ENCODE measurements at regions not wholly inside any gene's neighbourhood (a gene's known extent, or its start where the extent isn't known, plus 50 kb on each side); places are given as distances from the start of the nearest gene placed in this dataset.

DNA sequence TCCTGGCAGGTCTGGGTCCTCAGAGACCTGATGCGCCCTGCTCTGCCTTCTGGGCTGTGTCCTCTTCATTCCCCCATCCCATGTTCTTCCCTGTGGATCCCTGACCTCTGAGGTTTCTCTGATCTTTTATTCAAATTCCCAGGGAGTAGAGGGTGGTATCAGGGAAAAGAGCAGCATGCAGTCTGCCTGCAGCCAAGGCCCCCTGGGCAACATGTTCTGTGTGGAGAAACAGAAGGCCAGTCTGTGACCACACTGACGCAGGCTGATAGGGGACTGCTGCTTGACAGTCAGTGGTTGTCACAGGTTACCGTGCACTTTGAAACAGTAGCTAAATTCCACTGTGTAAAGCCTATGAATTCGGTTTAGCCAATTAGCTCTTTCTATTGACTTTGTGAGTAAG, 156.6 kb upstream of the IRX2 start:
- Histone ChIP-seq H3K36me3 (ENCODE audit: control insufficient read depth, insufficient read depth, low read length) (no peaks in the 10 kb centered on the region), H3K9me3 (ENCODE audit: control insufficient read depth, insufficient read depth, low read length) (no peaks in the 10 kb centered on the region), H3K4me3 (ENCODE audit: low read length) (no peak overlapping the region), H3K27me3 (ENCODE audit: control insufficient read depth, insufficient read depth, low read length) (no peaks in the 10 kb centered on the region), H3K27ac (ENCODE audit: low read length) (no peak overlapping the region), H3K4me1 (ENCODE audit: control insufficient read depth, insufficient read depth, low read length) (peaks cover 1% of the 10 kb centered on the region; the same call in 1 of the 2 replicates)
- WGBS (ENCODE audit: insufficient coverage, insufficient read length), result no CpG with 5 or more reads among the region's 4 CpGs
- DNase-seq (ENCODE audit: low read depth, low spot score), result no peak

DNA sequence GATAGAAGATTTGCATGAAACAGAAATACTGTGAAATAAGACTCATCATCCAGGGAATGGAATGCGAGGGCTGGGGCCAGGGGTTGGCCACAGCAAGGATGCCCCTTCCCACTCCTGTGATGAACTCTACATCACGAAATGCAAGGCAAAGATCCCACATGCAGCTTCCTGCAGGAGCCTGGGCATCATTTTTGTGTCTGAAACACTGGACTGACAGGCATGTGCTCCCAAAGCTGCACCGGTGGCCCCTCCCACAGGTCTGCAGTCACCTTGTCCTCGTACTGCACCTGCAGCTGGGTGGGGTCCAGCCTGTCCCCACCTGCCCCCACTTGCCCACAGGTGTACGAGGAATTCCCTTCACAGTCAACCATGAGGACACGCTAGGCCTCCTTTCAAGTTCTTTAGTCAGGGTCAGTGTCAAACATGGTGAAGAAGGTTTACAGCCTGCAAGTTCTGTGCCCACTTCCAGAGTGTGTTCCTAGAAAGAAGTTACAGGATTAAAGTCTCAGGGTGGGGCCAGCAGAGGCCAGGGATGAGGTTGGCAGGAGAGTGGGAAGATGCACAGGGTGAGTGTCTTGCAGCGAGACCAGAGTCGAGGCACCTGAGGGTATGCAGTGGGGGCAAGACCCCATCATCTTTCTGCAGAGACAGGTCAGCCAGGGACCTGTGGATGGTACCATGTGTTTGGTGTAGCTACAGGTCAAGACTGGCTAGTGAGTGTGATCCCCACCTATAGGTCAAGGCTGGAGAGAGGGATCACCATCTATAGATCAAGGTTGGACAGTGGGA, 155.0 kb upstream of the IRX2 start:
- no peak for DNase-seq (ENCODE audit: low read depth, low spot score)
- no peaks in the 10 kb centered on the region for H3K9me3 ChIP-seq (ENCODE audit: control insufficient read depth, insufficient read depth, low read length)
- no peak overlapping the region for H3K4me3 ChIP-seq (ENCODE audit: low read length)
- WGBS (ENCODE audit: insufficient coverage, insufficient read length), result no CpG with 5 or more reads among the region's 8 CpGs
- H3K27me3 ChIP-seq (ENCODE audit: control insufficient read depth, insufficient read depth, low read length), result no peaks in the 10 kb centered on the region
- H3K4me1 ChIP-seq (ENCODE audit: control insufficient read depth, insufficient read depth, low read length), result peaks cover 1% of the 10 kb centered on the region; the same call in 1 of the 2 replicates
- no peaks in the 10 kb centered on the region for H3K36me3 ChIP-seq (ENCODE audit: control insufficient read depth, insufficient read depth, low read length)
- no peak overlapping the region for H3K27ac ChIP-seq (ENCODE audit: low read length)

DNA sequence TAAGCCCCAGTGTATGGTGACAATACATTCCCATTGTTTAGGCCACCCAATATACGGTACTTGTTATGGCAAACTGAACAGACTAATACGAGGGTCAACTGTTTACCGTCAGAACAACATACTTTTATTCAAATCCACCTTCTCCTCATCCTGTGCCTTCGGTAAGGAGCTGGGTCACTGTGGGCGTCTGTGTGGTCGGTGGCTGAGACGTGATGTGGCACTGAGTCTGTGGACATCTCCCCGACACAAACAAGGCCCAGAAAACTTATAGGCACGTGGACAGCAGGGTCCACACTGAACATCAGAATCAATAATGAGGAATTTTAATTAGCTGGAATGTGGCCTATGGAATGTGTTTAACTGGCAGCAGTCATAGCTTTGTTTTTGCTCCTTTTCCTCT, 154.3 kb upstream of the IRX2 start:
- Histone ChIP-seq H3K36me3 (ENCODE audit: control insufficient read depth, insufficient read depth, low read length) (no peaks in the 10 kb centered on the region), H3K27me3 (ENCODE audit: control insufficient read depth, insufficient read depth, low read length) (no peaks in the 10 kb centered on the region), H3K4me3 (ENCODE audit: low read length) (no peak overlapping the region), H3K27ac (ENCODE audit: low read length) (no peak overlapping the region), H3K9me3 (ENCODE audit: control insufficient read depth, insufficient read depth, low read length) (no peaks in the 10 kb centered on the region), H3K4me1 (ENCODE audit: control insufficient read depth, insufficient read depth, low read length) (peaks cover under 1% of the 10 kb centered on the region; the same call in 1 of the 2 replicates)
- no peak for DNase-seq (ENCODE audit: low read depth, low spot score)
- no CpG with 5 or more reads among the region's 9 CpGs for WGBS (ENCODE audit: insufficient coverage, insufficient read length)

DNA sequence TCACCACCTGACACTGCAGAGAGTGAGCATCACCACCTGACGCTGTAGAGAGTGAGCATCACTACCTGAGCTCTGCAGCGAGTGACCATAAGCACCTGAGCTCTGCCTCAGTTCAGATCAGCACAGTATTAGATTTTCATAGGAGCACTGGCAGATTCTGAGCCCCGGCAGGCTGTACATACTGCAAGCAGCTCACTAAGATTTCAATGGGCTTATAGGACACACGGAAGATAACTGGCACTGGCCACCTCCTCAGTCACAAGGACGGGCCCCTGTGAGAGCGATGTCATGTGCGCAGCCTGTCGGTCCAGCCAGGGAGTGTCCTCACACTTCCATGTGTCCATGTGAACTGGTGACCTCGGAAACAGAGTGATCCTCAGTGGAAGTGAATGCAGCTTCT, 153.5 kb upstream of the IRX2 start:
- no peaks in the 10 kb centered on the region for H3K9me3 ChIP-seq (ENCODE audit: control insufficient read depth, insufficient read depth, low read length)
- no peaks in the 10 kb centered on the region for H3K4me1 ChIP-seq (ENCODE audit: control insufficient read depth, insufficient read depth, low read length)
- no peaks in the 10 kb centered on the region for H3K36me3 ChIP-seq (ENCODE audit: control insufficient read depth, insufficient read depth, low read length)
- no peaks in the 10 kb centered on the region for H3K27me3 ChIP-seq (ENCODE audit: control insufficient read depth, insufficient read depth, low read length)
- no CpG with 5 or more reads among the region's 9 CpGs for WGBS (ENCODE audit: insufficient coverage, insufficient read length)
- H3K27ac ChIP-seq (ENCODE audit: low read length), result no peak overlapping the region
- H3K4me3 ChIP-seq (ENCODE audit: low read length), result no peak overlapping the region
- DNase-seq (ENCODE audit: low read depth, low spot score), result no peak

DNA sequence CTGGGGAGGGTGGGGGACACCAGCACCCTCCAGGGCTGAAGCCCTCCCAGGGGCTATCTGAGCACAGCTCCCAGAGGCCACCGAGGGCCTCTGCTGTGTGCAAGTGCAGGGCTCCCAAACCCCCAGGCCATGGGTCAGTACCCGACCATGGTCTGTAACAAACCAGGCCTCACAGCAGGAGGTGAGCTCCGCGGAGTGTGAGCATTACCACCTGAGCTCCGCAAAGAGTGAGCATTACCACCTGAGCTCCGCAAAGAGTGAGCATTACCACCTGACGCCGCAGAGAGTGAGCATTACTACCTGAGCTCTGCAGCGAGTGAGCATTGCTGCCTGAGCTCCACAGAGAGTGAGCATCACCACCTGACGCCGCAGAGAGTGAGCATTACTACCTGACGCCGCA, 152.9 kb upstream of the IRX2 start:
- no peak overlapping the region for H3K4me3 ChIP-seq (ENCODE audit: low read length)
- no peak overlapping the region for H3K27ac ChIP-seq (ENCODE audit: low read length)
- H3K36me3 ChIP-seq (ENCODE audit: control insufficient read depth, insufficient read depth, low read length), result no peaks in the 10 kb centered on the region
- no peaks in the 10 kb centered on the region for H3K4me1 ChIP-seq (ENCODE audit: control insufficient read depth, insufficient read depth, low read length)
- no peak for DNase-seq (ENCODE audit: low read depth, low spot score)
- H3K9me3 ChIP-seq (ENCODE audit: control insufficient read depth, insufficient read depth, low read length), result no peaks in the 10 kb centered on the region
- H3K27me3 ChIP-seq (ENCODE audit: control insufficient read depth, insufficient read depth, low read length), result no peaks in the 10 kb centered on the region
- no CpG with 5 or more reads among the region's 13 CpGs for WGBS (ENCODE audit: insufficient coverage, insufficient read length)

DNA sequence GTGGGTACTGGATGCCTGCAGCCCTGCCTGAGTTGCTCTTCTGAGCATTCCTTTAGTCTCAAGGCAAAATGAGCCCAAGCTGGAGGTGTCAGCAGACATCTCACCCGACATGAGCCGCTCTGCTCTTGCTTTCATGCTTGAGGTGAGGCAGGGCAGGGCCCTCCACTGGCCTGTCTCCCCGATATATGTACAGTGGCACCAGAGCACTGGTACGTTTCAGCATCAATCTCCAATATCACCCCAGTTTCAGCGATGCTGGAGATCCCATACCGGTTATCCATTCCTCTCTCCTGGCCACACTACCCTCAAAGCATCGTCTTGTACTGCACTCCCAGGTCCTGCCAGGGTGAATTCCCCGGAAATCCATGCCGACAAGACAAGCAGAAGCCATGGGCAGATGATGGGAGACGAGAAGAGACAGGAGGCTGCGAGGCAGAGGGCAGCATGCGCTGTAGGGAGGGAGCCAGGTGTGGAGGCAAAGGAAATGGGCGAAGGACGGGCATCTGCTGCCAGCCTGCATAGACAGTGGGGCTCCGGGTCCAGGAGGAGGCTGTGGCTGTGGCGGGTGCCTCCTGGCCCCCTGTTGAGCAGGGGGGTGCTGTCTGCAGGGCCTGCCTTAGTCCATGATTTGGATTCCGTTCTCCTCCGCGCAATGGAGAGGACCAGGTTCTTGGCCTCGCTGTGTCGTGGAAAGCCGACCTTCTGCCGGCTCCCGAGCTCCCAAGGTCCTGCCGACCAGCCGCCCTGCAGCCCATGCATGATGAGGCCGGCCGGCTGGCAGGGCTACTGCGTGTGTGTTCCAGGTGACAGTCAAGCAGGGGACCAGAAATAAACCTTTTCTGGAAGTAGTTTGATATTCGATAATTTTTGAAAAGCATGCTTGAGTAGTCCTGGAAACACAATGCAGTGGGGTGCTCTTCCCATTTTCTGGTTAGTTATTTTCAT, 152.2 kb upstream of the IRX2 start:
- no peaks in the 10 kb centered on the region for H3K4me1 ChIP-seq (ENCODE audit: control insufficient read depth, insufficient read depth, low read length)
- no peak for DNase-seq (ENCODE audit: low read depth, low spot score)
- H3K9me3 ChIP-seq (ENCODE audit: control insufficient read depth, insufficient read depth, low read length), result no peaks in the 10 kb centered on the region
- no peaks in the 10 kb centered on the region for H3K27me3 ChIP-seq (ENCODE audit: control insufficient read depth, insufficient read depth, low read length)
- WGBS (ENCODE audit: insufficient coverage, insufficient read length), result no CpG with 5 or more reads among the region's 30 CpGs
- no peaks in the 10 kb centered on the region for H3K36me3 ChIP-seq (ENCODE audit: control insufficient read depth, insufficient read depth, low read length)
- H3K4me3 ChIP-seq (ENCODE audit: low read length), result no peak overlapping the region
- H3K27ac ChIP-seq (ENCODE audit: low read length), result no peak overlapping the region

DNA sequence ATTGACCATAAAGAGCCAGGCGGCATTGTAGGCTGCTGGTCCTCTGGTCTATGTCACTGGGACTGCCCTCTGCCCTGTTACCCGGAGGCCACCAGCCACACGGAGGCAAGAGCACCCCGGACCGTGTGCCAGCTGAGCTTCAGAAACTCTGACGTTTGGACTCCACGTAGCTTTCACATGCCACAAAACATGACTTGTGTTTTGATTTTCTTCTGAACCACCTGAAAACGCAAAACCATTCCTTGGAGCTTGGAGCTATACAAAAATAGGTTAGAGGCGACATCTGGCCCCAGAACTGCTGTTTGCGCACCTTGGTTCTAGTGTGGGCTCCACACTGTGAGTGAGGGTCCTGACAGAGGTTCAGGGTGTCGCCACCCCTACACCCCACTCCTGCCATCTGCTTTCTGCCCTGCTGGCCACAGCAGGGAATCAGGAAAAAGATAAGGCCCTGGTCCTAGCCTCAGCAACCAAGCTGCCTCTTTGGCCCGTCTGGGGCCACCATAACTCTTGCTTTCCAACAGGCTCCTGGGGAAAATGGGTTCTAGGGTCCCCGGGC, 151.3 kb upstream of the IRX2 start:
- H3K36me3 ChIP-seq (ENCODE audit: control insufficient read depth, insufficient read depth, low read length), result no peaks in the 10 kb centered on the region
- H3K27ac ChIP-seq (ENCODE audit: low read length), result no peak overlapping the region
- H3K4me3 ChIP-seq (ENCODE audit: low read length), result no peak overlapping the region
- WGBS (ENCODE audit: insufficient coverage, insufficient read length), result no CpG with 5 or more reads among the region's 13 CpGs
- H3K4me1 ChIP-seq (ENCODE audit: control insufficient read depth, insufficient read depth, low read length), result no peaks in the 10 kb centered on the region
- no peaks in the 10 kb centered on the region for H3K27me3 ChIP-seq (ENCODE audit: control insufficient read depth, insufficient read depth, low read length)
- H3K9me3 ChIP-seq (ENCODE audit: control insufficient read depth, insufficient read depth, low read length), result no peaks in the 10 kb centered on the region
- no peak for DNase-seq (ENCODE audit: low read depth, low spot score)

DNA sequence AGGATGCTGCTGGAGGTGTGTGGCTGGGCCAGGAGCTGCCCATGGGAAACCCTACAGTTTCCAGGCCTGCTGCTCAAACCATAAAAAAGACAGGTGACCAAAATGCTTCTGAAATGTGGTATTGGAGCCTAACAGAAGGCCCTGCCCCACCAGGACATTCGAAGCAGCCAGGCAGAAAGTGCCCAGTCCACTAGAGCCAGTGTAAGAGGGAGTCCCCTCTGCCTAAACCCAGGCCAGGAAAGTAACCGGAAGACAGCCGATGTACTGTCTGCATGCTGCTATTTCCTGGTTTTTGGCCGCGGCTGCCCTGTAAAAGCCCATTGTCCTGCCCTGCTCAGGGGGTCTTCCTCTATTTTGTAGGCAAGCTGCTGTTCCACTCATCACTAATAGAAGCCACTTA, 150.7 kb upstream of the IRX2 start:
- Histone ChIP-seq H3K9me3 (ENCODE audit: control insufficient read depth, insufficient read depth, low read length) (no peaks in the 10 kb centered on the region), H3K4me1 (ENCODE audit: control insufficient read depth, insufficient read depth, low read length) (no peaks in the 10 kb centered on the region), H3K4me3 (ENCODE audit: low read length) (no peak overlapping the region), H3K27me3 (ENCODE audit: control insufficient read depth, insufficient read depth, low read length) (no peaks in the 10 kb centered on the region), H3K27ac (ENCODE audit: low read length) (no peak overlapping the region), H3K36me3 (ENCODE audit: control insufficient read depth, insufficient read depth, low read length) (no peaks in the 10 kb centered on the region)
- no peak for DNase-seq (ENCODE audit: low read depth, low spot score)
- WGBS (ENCODE audit: insufficient coverage, insufficient read length), result no CpG with 5 or more reads among the region's 5 CpGs

DNA sequence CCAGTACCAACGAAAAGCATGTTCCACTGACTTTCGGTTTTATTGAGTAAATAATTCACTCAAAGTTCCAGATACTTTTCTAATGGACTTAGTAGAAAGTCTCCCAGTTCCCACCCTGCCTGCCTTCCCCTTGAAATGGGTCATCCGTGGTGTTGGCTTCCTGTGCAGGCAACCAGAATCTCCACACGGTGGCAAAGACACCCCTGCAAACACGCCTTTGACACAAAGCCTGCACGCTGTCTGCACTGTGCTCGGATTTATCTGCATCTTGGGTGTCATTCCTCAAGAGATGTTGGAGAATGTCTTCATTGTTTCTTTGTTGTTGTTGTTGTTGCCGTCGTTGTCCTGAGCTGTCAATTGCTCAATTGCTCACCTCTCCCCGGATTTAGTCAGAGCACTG, 150.0 kb upstream of the IRX2 start:
- WGBS (ENCODE audit: insufficient coverage, insufficient read length), result no CpG with 5 or more reads among the region's 10 CpGs
- no peak for DNase-seq (ENCODE audit: low read depth, low spot score)

DNA sequence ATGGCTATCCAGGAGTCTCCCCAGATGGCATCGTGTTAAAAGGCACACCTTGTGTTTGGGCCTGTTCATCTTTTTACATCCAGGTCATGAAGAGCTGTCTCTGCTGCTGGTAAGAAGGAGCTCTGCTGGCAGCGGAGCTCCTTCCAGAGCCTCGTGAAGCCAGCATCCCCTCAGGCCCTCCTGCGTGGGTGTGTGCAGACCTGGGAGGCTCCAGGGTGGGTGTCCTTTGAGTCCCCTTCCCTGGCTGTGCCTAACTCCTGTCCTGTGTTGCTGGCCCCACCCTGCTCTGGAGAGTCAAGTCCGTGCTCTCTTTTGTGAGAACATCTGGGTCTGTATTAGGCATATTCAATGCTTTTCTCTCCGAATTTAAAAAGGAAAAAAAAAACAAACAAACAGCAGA, 149.6 kb upstream of the IRX2 start:
- Histone ChIP-seq H3K36me3 (ENCODE audit: control insufficient read depth, insufficient read depth, low read length) (no peaks in the 10 kb centered on the region), H3K4me3 (ENCODE audit: low read length) (no peak overlapping the region), H3K27ac (ENCODE audit: low read length) (no peak overlapping the region), H3K9me3 (ENCODE audit: control insufficient read depth, insufficient read depth, low read length) (no peaks in the 10 kb centered on the region), H3K27me3 (ENCODE audit: control insufficient read depth, insufficient read depth, low read length) (no peaks in the 10 kb centered on the region), H3K4me1 (ENCODE audit: control insufficient read depth, insufficient read depth, low read length) (no peaks in the 10 kb centered on the region)
- no CpG with 5 or more reads among the region's 6 CpGs for WGBS (ENCODE audit: insufficient coverage, insufficient read length)
- no peak for DNase-seq (ENCODE audit: low read depth, low spot score)

More for the DNA sequence above, 150.0 kb upstream of the IRX2 start:
- Histone ChIP-seq H3K4me3 (ENCODE audit: low read length) (no peak overlapping the region), H3K27me3 (ENCODE audit: control insufficient read depth, insufficient read depth, low read length) (no peaks in the 10 kb centered on the region), H3K4me1 (ENCODE audit: control insufficient read depth, insufficient read depth, low read length) (no peaks in the 10 kb centered on the region), H3K36me3 (ENCODE audit: control insufficient read depth, insufficient read depth, low read length) (no peaks in the 10 kb centered on the region), H3K27ac (ENCODE audit: low read length) (no peak overlapping the region), H3K9me3 (ENCODE audit: control insufficient read depth, insufficient read depth, low read length) (no peaks in the 10 kb centered on the region)

All from iPS DF 6.9 (cell line).